ENCODE measurements at regions not wholly inside any gene's neighbourhood (a gene's known extent, or its start where the extent isn't known, plus 50 kb on each side); places are given as distances from the start of the nearest gene placed in this dataset.

- no peak for DNase-seq
Observed at GRCh38 chr1:212189352-212189738, 95.9 kb upstream of the PPP2R5A start.

GRCh38 chr1:212190169-212190568 lies 95.0 kb upstream of the PPP2R5A start:
- DNase-seq, result no peak

DNA sequence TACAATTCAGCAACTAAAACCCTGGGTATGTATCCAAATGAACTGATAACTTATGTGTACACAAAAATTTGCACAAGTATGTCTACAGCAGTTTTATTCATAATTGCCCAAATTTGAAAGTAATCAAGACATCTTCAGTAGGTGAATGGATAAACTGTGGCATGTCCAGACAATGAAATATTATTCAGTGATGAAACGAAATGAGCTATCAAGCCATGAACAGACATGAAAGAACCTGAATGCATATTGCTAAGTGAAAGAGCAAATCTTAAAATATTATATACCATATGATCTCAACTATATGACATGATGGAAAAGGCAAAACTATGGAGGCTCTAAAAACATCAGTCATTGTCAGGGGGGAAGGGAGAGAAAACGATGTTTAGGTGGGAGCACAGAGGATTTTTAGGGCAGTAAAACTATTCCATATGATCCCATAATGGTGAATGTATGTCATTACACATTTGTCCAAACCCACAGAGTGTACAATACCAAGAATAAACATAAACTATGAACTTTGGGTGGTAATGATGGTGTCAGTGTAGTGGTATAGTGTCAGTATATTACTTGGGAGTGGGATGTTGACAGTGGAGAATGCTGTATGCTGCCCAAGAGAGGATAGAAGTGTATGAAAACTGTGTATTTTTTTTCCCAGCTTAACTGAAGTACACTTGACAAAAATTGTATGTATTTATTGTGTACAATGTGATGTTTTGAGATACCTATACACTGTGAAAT lies 92.8 kb upstream of the PPP2R5A start:
- DNase-seq, result no peak

- no peak for DNase-seq
Observed at GRCh38 chr1:212196355-212196754, 88.9 kb upstream of the PPP2R5A start.

- DNase-seq, result no peak
Observed at GRCh38 chr1:212201461-212201860, 83.7 kb upstream of the PPP2R5A start.

- DNase-seq, result no peak
Observed at GRCh38 chr1:212203630-212204029, 81.6 kb upstream of the PPP2R5A start.

- no peak for DNase-seq
Observed at GRCh38 chr1:212205006-212205405, 80.2 kb upstream of the PPP2R5A start.

DNA sequence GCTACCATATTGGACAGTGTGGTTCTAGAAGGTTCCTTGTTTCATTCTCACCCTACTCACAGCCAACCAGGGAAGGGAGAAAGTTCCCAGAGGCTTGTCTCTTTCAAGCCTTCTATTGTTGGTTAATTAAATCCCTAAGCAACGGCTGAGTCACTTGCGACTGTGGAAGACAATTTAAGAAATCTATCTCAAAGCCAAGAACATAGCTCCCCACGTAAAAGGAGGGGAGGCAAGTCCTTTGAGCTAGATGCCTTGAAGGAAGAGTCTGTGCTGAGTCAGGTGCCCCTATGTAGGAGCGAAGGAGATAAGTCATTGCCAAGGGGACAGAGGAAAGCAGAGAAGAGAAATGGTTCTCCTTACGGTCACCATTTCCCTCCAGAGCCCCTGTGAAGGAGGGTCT lies 79.4 kb upstream of the PPP2R5A start:
- DNase-seq, result no peak

- no peak for DNase-seq
Observed at GRCh38 chr1:212207118-212207517, 78.1 kb upstream of the PPP2R5A start.

DNA sequence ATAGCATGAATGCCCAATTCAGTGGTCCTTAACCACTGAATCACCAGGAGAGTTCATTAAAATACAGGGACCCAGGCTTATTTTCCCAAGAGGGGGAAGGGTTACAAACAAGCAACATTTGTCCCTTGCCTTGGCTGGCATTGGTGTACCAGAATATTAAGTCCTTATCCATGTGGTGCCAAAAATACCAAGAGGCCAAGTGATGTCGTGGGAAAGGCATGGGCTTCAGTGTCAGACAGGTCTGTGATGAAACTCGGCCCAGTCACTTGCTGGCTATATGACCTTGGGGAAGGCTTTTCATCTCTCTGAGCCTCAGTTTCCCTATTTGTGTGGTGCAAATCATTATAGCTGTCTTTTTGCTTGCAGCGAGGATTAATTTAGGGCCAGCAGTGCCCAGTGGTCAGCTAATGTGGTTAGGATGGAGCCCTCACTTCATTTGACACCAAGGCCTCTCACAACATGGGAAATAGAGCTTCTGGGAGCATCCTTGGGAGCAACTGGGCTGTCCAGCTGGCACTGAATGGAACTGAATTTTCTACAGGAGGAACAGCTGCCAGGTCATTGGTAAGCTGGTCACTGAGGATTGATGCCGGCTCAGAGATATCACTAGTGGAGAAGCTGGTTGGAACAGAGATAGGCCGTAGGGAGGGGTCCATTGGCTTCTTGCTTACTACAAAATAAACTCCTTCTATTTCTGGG lies 77.2 kb upstream of the PPP2R5A start:
- no peak for DNase-seq

DNA sequence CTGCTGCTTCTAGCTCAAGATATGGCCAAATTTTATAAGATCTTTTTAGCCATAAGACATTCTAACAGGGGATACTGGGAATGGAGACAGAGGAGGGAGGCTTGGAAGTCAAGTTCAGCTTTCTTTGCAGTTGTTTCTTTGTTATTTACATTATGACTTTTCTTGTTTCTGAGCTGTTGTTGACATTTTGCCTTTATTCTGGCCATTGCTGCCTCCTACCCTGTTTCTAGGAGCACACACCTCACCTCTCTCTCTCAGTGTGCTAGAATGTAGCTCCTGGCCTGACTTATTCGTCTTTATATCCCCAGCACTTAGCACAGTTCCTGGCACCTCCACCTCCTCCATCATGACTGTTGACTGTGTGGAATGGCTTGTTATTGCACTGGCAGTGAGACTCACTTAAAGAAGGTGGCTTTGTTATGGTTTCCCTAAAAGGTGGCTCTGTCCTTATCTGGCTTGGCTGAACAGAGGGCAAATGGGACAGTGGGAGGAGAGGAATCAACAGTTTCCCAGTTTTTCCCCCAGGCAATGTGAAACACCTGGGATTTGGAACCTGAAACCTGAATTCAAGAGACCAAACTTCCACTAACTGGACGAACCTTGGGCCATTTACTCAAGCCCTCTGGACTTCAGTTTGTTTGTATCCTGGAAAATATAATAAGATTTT lies 76.1 kb upstream of the PPP2R5A start:
- no peak for DNase-seq

DNA sequence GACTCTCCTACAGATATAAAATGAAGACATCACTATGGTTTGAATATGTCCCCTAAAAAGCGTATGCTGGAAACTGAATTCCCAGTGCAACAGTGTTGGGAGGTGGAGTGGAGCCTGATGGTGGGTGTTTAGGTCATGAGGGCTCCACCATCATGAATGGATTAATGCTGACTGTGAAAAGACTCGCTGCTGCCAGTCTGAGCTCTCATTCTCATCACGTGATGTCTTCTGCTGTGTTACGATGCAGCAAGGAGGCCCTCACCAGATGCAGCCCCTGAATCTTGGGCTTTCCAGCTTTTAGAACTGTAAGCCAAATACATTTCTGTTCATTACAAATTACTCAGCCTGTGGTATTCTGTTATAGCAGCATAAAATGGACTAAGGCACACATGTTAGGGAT lies 73.8 kb upstream of the PPP2R5A start:
- DNase-seq, result no peak

DNA sequence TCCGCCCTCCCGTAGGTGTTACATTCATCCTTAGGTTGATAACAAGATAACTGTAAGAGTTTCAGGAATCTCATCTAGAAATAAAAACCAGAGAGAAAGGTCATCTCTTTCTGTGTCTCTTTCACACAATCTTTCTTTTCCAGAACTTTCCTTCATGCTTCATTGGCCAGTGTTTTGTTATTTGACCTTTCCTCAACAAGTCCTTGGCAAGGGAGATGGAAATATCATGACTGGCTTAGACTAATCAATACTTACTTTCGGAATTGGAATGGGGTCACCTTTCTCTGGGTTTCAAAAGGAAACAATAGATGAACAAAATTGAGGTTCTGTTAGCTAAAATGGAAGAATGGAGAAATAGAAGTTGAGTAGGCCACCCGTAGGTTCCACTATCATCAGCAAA lies 72.9 kb upstream of the PPP2R5A start:
- no peak for DNase-seq

DNA sequence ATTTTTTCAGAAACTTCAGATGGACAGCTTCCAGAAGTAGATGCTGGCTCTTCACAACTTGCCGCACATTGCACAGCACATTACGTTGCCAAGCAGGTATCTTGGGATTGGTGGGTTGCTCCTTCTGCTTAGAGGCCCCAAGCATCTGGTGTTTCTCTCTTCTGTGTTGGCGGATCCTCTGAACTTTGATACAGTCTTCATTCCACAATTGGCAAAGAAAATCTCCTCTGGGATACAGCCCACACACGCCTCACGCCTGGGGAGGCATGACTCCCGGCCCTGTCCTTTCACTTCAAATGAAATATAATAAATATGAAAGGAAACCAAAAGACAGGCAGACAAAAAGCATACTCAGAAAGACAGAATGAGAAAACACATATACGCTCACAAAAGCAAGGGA lies 72.3 kb upstream of the PPP2R5A start:
- no peak for DNase-seq

DNA sequence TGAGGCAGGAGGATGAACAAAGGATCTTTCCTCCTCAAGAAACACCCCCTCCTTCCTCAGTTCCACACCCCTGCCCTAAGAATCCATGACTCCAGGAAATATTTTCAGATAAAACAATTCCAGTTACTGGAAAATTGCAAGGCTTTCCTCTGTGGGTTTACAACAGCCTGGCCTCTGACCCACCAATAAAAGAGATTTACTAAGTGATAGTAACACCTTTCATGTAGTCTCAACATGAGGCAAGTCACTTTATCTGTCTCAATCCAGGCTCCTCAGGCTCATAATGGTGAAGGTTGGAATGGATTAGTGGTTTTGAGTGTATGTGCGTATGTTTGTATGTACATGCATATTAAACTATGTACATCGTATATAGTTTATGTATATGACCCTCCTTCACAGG lies 71.4 kb upstream of the PPP2R5A start:
- DNase-seq, result no peak

DNA sequence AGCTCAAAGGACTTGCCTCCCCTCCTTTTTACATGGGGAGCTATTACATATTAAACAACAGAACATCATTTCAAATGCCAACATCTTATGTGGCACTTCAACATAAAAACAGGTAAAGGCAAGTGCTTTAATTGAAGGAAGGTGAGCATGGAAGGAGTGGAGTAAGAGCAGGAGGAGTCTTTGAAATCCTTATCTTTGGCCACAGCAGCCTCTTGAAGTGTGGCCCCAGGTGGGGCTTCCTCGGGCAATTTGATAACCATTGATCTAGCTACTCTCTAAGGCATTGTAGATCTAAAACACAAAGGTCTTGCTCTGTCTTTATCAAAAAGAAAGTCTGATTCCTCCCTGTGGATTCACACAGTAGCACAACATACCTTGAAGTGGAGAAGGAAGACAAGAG lies 70.9 kb upstream of the PPP2R5A start:
- no peak for DNase-seq

DNA sequence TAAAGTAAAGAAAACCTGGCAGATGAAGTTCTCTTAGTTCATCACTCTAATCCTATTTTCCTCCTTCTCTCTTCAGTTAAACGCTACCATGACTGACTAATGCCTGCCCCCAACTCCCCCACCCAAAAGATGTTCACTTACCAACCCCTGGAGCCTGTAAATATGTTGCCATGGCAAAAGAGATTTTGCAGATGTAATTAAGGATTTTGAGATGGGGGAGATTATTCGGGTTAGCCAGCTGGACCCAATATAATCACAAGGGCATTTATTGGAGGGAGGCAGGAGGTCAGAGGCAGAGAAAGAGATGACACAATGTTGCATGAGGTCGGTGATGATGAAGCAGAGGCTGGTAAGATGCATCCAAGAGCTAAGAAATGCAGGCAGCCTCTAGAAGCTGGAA lies 69.3 kb upstream of the PPP2R5A start:
- DNase-seq, result no peak

DNA sequence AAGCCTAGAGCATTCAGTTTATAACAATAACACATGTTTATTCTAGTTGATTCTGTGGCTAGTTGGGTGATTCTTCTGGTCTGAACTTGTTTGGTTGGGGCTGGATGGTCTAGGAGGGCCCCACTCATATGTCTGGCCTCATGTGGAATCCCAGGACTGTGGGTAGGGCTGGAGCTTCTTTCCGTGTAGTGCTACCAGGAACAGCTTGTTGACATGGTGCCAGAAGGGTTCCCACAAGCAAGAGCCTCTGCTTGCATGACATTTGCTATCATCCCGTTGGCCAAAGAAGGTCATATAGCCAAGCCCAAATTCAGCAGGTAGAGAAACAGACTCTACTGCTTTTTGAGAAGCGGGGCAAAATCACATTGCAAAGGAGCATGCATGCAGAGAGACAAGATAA lies 67.6 kb upstream of the PPP2R5A start:
- DNase-seq, result no peak

- no peak for DNase-seq
Observed at GRCh38 chr1:212218065-212218464, 67.1 kb upstream of the PPP2R5A start.

- DNase-seq, result peak; percentile 17 to 61 (median 40)
Observed at GRCh38 chr1:212218911-212219310, 66.3 kb upstream of the PPP2R5A start.

- no peak for DNase-seq
Observed at GRCh38 chr1:212219679-212220463, 65.3 kb upstream of the PPP2R5A start.

DNA sequence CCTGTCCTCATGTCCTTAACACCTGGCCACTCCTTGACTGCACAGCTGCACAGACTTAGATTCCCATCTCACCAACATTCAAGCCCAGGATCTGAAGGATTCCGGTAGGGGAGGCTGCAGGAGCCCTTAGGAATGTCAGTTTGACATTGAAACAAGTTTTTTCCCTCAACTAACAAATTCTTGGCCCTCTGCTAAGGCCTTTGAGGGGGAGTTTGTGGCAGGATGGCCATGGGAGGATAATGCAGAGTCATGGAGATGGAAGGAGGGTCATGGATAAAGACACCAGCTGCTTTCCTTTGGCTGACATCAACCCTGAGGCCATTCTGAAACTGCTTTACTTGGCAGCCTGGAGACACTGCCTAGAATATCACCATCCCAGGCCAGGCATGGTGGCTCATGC lies 63.4 kb upstream of the PPP2R5A start:
- no peak for DNase-seq

Measured in muscle of back (tissue), 3 donors.